KMS-11 (cell line): ENCODE measurements at regions not wholly inside any gene's neighbourhood (a gene's known extent, or its start where the extent isn't known, plus 50 kb on each side); places are given as distances from the start of the nearest gene placed in this dataset.

Experiments
- H2AFZ ChIP-seq: fragments of 200-600 bp; sonication (generic); 2 replicates; pipeline ENCODE4 v1.6.1; 2016; ENCODE audit warnings: antibody characterized with exemption, mixed run types, low read depth
- H3K27ac ChIP-seq: fragments of 200-600 bp; sonication (generic); 2 replicates; pipeline ENCODE4 v1.6.1; 2016; ENCODE audit warnings: mild to moderate bottlenecking, mixed run types
- H3K27me3 ChIP-seq: fragments of 200-600 bp; sonication (generic); 2 replicates; pipeline ENCODE4 v1.6.1; 2017; ENCODE audit warnings: mild to moderate bottlenecking, low read depth, mixed run types, moderate library complexity; ENCODE audit not compliant: insufficient read depth
- H3K36me3 ChIP-seq: fragments of 200-600 bp; sonication (generic); 2 replicates; pipeline ENCODE4 v1.6.1; 2017; ENCODE audit warnings: mild to moderate bottlenecking, mixed run types; ENCODE audit not compliant: insufficient read depth
- H3K4me1 ChIP-seq: fragments of 200-600 bp; sonication (generic); 2 replicates; pipeline ENCODE4 v1.6.1; 2016; ENCODE audit warnings: mild to moderate bottlenecking, low read depth, mixed run types; ENCODE audit not compliant: poor library complexity, severe bottlenecking
- H3K4me2 ChIP-seq: fragments of 200-600 bp; sonication (generic); 2 replicates; pipeline ENCODE4 v1.7.0; 2016; ENCODE audit warnings: mild to moderate bottlenecking, mixed run types
- H3K4me3 ChIP-seq: fragments of 200-600 bp; sonication (generic); IDR thresholded peaks from 2 replicates; pipeline ENCODE4 v1.6.1; 2017; ENCODE audit warnings: low read depth, low read length, mixed read lengths; ENCODE audit not compliant: insufficient read depth
- H3K79me2 ChIP-seq: fragments of 200-600 bp; sonication (generic); 2 replicates; pipeline ENCODE4 v1.6.1; 2016; ENCODE audit warnings: low read depth, mixed run types; ENCODE audit not compliant: insufficient read depth
- H3K9ac ChIP-seq: fragments of 200-600 bp; sonication (generic); 2 replicates; pipeline ENCODE4 v1.6.1; 2016; ENCODE audit warnings: mild to moderate bottlenecking, mixed run types
- H4K20me1 ChIP-seq: fragments of 200-600 bp; sonication (generic); 2 replicates; pipeline ENCODE4 v1.6.1; 2016; ENCODE audit warnings: mild to moderate bottlenecking, mixed run types; ENCODE audit not compliant: insufficient read depth
- TF ChIP-seq, protein P1 (sequence below): fragments of 200-600 bp; sonication (generic); conservative IDR thresholded peaks from 2 replicates; pipeline ENCODE4 v1.6.1; 2017; ENCODE audit warnings: low read depth, mild to moderate bottlenecking, antibody characterized with exemption, low read length, moderate library complexity, mixed read lengths

DNA sequence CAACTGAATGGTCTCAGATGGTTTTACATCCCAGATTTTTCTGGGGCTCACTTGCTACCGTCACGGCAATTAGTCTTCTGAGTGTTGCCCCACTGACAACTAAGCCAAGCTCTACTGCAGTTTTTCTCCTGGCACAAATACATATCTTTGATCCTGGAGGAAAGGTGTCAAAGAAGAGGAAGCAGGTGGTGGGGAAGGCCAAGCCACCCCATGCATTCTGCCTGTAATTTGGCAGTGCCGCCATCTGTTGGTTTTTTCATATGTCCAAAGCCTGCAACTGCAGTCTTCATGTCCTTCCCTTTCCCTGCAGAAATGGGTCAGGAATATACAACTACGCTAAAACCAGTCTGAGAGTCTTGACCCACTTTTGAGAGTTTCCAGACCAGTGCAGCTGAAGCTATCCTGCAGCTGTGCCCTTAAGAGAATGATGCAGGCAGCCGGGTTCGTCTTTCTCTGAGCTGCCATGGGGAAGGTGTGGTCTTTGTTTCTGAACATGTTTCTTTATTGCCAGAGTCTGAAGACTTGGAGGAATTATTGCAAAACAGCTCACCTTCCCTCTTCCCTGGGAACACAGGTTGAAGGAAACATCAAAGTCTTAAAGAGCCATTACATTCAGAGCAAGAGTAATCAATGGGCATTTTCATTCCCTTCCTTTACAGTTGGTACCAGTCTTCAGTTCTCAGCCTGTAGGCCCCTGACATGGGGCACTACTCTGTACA, 71.8 kb upstream of the ATL2 start:
- Histone ChIP-seq H3K4me1 (no peaks in the 10 kb centered on the region), H3K4me2 (no peak overlapping the region), H3K4me3 (no peak overlapping the region), H3K36me3 (no peaks in the 10 kb centered on the region), H3K27me3 (no peaks in the 10 kb centered on the region), H2AFZ (no peak overlapping the region), H3K9ac (no peak overlapping the region), H3K79me2 (no peaks in the 10 kb centered on the region), H3K27ac (no peak overlapping the region), H4K20me1 (no peaks in the 10 kb centered on the region)
- TF ChIP-seq, protein P1, sequence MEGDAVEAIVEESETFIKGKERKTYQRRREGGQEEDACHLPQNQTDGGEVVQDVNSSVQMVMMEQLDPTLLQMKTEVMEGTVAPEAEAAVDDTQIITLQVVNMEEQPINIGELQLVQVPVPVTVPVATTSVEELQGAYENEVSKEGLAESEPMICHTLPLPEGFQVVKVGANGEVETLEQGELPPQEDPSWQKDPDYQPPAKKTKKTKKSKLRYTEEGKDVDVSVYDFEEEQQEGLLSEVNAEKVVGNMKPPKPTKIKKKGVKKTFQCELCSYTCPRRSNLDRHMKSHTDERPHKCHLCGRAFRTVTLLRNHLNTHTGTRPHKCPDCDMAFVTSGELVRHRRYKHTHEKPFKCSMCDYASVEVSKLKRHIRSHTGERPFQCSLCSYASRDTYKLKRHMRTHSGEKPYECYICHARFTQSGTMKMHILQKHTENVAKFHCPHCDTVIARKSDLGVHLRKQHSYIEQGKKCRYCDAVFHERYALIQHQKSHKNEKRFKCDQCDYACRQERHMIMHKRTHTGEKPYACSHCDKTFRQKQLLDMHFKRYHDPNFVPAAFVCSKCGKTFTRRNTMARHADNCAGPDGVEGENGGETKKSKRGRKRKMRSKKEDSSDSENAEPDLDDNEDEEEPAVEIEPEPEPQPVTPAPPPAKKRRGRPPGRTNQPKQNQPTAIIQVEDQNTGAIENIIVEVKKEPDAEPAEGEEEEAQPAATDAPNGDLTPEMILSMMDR: no peak

DNA sequence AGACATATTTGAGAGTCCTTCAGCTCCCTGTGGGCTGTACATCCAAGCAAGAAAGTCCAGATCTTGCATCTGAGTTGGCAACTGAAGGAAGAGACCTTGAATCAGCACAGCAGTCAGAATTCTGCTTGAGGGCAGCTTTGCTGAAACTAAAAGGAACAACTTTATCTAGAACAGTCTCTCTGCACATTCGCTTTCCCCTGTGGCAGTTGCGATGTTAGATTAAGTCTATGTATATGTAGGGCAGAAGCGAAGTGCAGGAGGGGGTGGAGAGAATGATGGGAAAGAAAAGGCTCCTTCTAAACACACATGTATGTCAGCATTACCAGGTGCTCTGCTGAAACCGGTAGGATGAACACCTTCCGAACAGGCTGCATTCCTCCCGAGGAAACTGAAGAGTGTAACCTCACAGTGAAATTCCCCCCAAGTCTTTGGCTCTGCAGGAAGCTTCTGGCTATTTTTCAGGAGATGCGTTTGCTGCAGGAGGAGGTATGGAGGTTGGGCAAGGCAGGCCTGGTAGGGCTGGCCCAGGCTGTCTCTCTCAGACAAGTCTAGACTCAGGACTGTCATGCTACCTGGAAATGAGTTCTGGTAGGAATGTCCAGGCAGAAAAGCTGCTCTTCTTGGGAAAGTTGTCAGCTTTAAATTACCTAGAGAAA, 70.0 kb upstream of the ATL2 start:
- TF ChIP-seq, protein P1: no peak
- no peaks in the 10 kb centered on the region for H3K79me2 ChIP-seq
- H3K9ac ChIP-seq: no peak overlapping the region
- no peak overlapping the region for H3K4me2 ChIP-seq
- H3K27ac ChIP-seq: no peak overlapping the region
- H3K4me1 ChIP-seq: no peaks in the 10 kb centered on the region
- no peaks in the 10 kb centered on the region for H3K36me3 ChIP-seq
- H4K20me1 ChIP-seq: no peaks in the 10 kb centered on the region
- no peaks in the 10 kb centered on the region for H3K27me3 ChIP-seq
- no peak overlapping the region for H3K4me3 ChIP-seq
- H2AFZ ChIP-seq: no peak overlapping the region

DNA sequence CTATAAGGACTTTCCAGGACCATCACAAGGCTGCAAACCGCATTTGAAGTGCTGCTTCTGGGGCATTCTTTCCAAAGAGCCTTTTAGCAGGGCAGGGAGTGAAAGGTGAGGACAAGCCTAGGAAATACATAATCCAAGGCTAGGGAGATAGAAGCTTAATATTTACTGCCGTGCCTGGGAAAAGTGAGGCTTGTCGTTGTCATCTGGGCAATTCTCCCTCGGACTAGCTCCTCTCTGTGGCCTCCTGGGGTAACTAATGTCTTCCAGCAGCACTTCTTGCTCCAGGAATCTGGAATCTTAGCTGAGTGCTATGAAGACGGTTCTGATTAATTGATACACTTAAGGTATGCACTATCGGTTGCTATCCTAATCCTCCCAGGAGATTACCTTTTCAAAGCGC, 69.3 kb upstream of the ATL2 start:
- Histone ChIP-seq H3K9ac (no peak overlapping the region), H3K36me3 (no peaks in the 10 kb centered on the region), H3K4me2 (no peak overlapping the region), H4K20me1 (no peaks in the 10 kb centered on the region), H3K27ac (no peak overlapping the region), H3K4me1 (no peaks in the 10 kb centered on the region), H3K27me3 (no peaks in the 10 kb centered on the region), H3K79me2 (no peaks in the 10 kb centered on the region), H3K4me3 (no peak overlapping the region), H2AFZ (no peak overlapping the region)
- TF ChIP-seq, protein P1: no peak

- peaks cover 8% of the 10 kb centered on the region for H3K4me1 ChIP-seq
- TF ChIP-seq, protein P1: no peak
- H3K9ac ChIP-seq: no peak overlapping the region
- H2AFZ ChIP-seq: no peak overlapping the region
- no peak overlapping the region for H3K4me3 ChIP-seq
- no peaks in the 10 kb centered on the region for H4K20me1 ChIP-seq
- H3K4me2 ChIP-seq: no peak overlapping the region
- no peaks in the 10 kb centered on the region for H3K36me3 ChIP-seq
- H3K27ac ChIP-seq: no peak overlapping the region
- H3K79me2 ChIP-seq: no peaks in the 10 kb centered on the region
- H3K27me3 ChIP-seq: no peaks in the 10 kb centered on the region
These were observed 67.2 kb upstream of the ATL2 start for GRCh38 chr2:38444247-38444646.
